ENCODE measurements at regions not wholly inside any gene's neighbourhood (a gene's known extent, or its start where the extent isn't known, plus 50 kb on each side); places are given as distances from the start of the nearest gene placed in this dataset.

DNA sequence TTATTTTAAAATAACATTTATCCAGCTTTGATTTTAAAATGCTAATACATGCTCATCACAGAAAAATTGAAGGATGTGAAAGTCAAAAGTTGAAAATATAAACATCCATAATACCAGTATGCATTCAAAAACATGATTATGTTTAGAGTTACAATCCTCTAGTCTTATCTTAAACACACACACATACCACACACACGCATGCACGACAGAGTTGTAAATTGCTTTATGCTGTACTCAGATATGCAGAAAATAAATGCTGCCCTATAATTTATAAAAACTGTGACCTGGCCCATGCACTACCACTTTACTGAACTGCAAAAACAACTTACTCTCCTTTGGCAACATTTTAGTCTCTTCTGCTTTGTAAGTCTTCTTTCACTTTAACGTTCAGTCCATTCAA lies 793.0 kb upstream of the FANCL start:
- Histone ChIP-seq H3K4me3 (no peak overlapping the region), H3K27ac (no peak overlapping the region), H3K27me3 (ENCODE audit: insufficient read depth in 3 of 3, low read length in 2 of 3) (no peaks in the 10 kb centered on the region), H3K9me3 (no peaks in the 10 kb centered on the region), H3K4me1 (no peaks in the 10 kb centered on the region), H3K36me3 (ENCODE audit: insufficient read depth in 1 of 2, low read depth in 1 of 2) (no peaks in the 10 kb centered on the region)
- WGBS, 3 donors = 56 to 64% (median 56%) methylated on average over 3 of the region's 3 CpGs
- intact Hi-C loops (cut with DNase I) = no loop called here
- ATAC-seq = no peak
- TF ChIP-seq CTCF (IDR thresholded peaks at IDR 0.05) = no peak
- no peak for DNase-seq

DNA sequence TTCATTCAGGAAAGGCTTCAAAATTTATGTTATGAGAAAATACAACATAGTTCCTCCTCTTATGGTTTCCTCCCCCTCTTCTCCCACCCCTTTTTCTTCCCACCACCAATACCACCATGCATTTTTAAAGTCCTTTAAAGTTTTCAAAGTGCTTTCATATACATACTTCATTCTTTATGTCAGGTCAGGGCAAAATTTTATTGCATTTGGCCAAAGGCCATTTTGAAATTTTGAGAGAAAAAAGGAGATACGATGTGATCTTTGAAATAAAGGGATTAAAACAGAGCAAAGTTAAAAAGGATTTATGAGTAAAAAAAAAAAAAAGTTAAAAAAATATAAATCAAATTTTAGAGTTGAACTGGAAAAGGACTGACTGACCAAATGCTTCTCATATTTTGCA lies 792.5 kb upstream of the FANCL start:
- no peaks in the 10 kb centered on the region for H3K27me3 ChIP-seq (ENCODE audit: insufficient read depth in 3 of 3, low read length in 2 of 3)
- no peaks in the 10 kb centered on the region for H3K4me1 ChIP-seq
- DNase-seq (no peak), ATAC-seq (no peak)
- H3K9me3 ChIP-seq = no peaks in the 10 kb centered on the region
- WGBS, 3 donors = 38 to 48% (median 39%) methylated on average over 1 of the region's 1 CpG
- H3K4me3 ChIP-seq = no peak overlapping the region
- H3K27ac ChIP-seq = no peak overlapping the region
- TF ChIP-seq CTCF (IDR thresholded peaks at IDR 0.05) = no peak
- intact Hi-C loops (cut with DNase I) = no loop called here
- H3K36me3 ChIP-seq (ENCODE audit: insufficient read depth in 1 of 2, low read depth in 1 of 2) = no peaks in the 10 kb centered on the region

- Histone ChIP-seq H3K4me1 (no peaks in the 10 kb centered on the region), H3K4me3 (no peak overlapping the region), H3K27me3 (ENCODE audit: insufficient read depth in 3 of 3, low read length in 2 of 3) (no peaks in the 10 kb centered on the region), H3K36me3 (ENCODE audit: insufficient read depth in 1 of 2, low read depth in 1 of 2) (no peaks in the 10 kb centered on the region), H3K9me3 (no peaks in the 10 kb centered on the region), H3K27ac (no peak overlapping the region)
- no peak for DNase-seq
- WGBS, 3 donors = 38 to 41% (median 39%) methylated on average over 3 of the region's 3 CpGs
- intact Hi-C loops (cut with DNase I) = no loop called here
- no peak for TF ChIP-seq CTCF (IDR thresholded peaks at IDR 0.05)
- no peak for ATAC-seq
These were observed 791.4 kb upstream of the FANCL start for GRCh38 chr2:59032499-59032898.

DNA sequence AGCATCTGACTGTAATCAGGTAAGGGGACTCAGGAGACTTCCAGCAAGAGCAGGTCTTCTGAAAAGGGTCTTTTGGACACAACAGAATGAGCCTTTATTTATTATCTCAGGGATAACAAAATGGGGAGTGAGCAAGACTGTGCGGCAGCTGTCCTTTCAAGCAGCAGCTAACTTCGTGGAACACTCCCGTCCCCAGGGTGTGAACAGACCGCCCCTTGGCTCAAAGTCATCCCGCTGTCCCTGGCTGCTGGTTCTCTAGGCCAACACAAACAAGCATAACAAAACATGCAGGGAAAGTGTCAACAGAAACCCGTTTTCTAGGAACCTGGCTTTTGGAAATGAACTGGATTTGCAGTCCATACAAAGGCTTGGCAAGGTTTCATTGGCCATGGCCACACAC lies 787.9 kb upstream of the FANCL start:
- no peak overlapping the region for H3K27ac ChIP-seq
- ATAC-seq (no peak), DNase-seq (peak; percentile 21 to 67)
- H3K27me3 ChIP-seq (ENCODE audit: insufficient read depth in 3 of 3, low read length in 2 of 3) = no peaks in the 10 kb centered on the region
- TF ChIP-seq CTCF (IDR thresholded peaks at IDR 0.05) = no peak
- WGBS, 3 donors = 16 to 21% (median 17%) methylated on average over 6 of the region's 6 CpGs
- H3K4me3 ChIP-seq = no peak overlapping the region
- H3K36me3 ChIP-seq (ENCODE audit: insufficient read depth in 1 of 2, low read depth in 1 of 2) = no peaks in the 10 kb centered on the region
- H3K9me3 ChIP-seq = no peaks in the 10 kb centered on the region
- H3K4me1 ChIP-seq = no peaks in the 10 kb centered on the region
- intact Hi-C loops (cut with DNase I) = loop anchor here in 1 of 2 donors (10.0 kb wide), 1 partner anchor 1556 kb away; no protein-coding TSS in a partner anchor

- H3K27me3 ChIP-seq (ENCODE audit: insufficient read depth in 3 of 3, low read length in 2 of 3) = no peaks in the 10 kb centered on the region
- H3K4me1 ChIP-seq = no peaks in the 10 kb centered on the region
- WGBS, 3 donors = 87 to 90% (median 89%) methylated on average over 4 of the region's 4 CpGs
- no peak for TF ChIP-seq CTCF (IDR thresholded peaks at IDR 0.05)
- H3K4me3 ChIP-seq = no peak overlapping the region
- no peaks in the 10 kb centered on the region for H3K36me3 ChIP-seq (ENCODE audit: insufficient read depth in 1 of 2, low read depth in 1 of 2)
- DNase-seq = no peak
- no peak overlapping the region for H3K27ac ChIP-seq
- ATAC-seq = no peak
- intact Hi-C loops (cut with DNase I) = loop anchor here in 1 of 2 donors (10.0 kb wide), 1 partner anchor 1557 kb away; no protein-coding TSS in a partner anchor
- H3K9me3 ChIP-seq = no peaks in the 10 kb centered on the region
These were observed 786.2 kb upstream of the FANCL start for GRCh38 chr2:59027320-59027719.
